GM18873 (cell line): ENCODE measurements at regions not wholly inside any gene's neighbourhood (a gene's known extent, or its start where the extent isn't known, plus 50 kb on each side); places are given as distances from the start of the nearest gene placed in this dataset.

ENCODE experiments used
- ATAC-seq: cut with Tn5 transposase; IDR thresholded peaks from one replicate; pipeline ENCODE4 v1.9.1; 2021; ENCODE audit warnings: mild to moderate bottlenecking, moderate library complexity, moderate number of reproducible peaks; ENCODE audit not compliant: unreplicated experiment, low FRiP score

DNA sequence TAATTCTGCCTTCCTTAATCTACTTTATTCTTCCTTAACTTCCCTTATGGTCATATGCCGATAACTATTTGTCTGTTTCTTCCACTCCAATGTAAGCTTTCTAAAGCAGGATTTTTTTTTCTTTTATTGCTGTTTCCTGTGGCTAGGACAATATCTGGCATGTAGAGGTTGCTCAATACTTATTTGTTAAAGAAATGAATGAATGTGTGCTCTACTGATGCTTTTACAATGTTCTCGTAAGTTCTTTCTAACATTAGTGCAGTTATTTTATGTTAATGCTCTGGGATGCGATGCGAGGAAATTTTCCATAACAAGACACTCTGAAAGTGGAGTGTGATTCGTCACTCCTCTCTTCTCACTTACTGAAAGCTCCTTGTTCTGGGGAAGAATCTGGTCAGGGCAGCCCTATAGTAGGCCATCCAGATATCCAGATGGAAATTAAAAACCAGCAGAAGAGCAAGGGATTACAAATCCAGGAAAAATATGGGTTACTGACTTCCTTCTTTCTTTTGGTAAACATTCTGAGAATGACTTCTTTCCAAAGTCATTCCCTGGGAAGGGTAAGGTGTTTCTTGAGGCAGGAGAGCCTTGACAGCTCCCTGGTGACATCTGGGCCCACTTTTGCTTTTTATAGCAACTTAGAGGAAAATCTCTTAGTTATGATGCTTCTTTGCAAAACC, 420.4 kb downstream of the PDCD6IP start:
- no peak for ATAC-seq

DNA sequence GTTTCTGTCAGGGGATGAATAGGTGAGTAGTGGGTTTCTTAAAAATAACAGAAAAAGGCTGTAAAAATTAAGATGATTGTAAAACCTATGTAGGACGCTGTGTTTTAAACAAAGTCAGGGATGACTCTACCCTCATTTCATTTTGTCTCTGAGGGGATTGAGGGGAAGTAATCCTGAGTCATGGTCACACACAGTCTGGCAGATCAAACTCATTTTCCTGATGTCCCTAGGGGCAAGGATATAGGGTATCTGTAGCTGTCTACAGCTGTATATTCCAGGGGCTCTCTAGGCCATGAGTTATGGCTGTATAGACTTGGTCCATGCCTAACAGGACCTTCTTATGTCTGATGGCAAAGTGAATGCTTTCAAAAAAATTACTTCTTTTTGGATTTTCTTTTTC, 421.1 kb downstream of the PDCD6IP start:
- ATAC-seq: no peak

DNA sequence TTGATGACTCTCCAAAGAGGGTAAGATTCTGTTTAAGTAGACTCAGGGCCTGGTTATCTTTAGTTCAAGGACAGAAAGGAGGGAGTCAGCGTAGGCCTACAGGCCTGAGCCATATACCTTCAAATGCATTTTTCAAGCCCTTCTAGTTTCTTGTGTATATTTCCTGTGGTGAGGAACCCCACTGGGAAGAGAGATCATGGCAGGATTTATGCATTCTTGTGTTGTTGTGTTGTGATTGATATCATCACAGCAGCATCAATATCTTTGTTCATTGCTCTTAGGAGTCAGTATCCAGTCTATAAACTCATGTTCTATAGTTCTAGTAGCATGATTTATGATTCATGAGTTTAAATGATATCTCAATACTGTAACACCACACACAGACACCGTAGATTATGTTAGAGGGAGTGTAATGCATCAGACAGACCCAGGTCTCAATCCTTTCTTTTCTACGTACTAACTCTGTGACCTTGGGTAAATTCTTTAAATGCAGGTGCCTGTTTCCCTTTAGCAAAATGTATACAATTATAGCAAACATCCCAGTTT, 427.5 kb downstream of the PDCD6IP start:
- ATAC-seq: no peak

DNA sequence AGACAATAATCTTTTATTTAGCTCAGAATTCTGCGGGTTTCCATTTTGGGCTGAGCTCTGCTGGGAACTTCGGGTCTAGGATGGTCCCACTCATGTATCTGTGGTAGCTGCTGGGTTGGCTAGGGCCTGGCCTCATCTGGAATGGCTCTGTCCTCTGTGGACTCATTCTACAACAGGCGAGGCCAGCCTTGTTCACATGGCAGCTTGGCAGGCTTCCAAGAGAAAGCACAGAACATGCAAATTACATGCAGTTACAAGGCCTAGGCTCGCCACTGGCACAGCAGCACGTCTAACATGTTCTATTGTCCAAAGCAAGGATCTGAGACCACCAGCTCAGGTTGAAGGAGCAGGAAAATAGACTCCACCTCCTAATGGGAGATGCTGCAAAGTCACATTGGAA, 431.4 kb downstream of the PDCD6IP start:
- ATAC-seq: no peak

DNA sequence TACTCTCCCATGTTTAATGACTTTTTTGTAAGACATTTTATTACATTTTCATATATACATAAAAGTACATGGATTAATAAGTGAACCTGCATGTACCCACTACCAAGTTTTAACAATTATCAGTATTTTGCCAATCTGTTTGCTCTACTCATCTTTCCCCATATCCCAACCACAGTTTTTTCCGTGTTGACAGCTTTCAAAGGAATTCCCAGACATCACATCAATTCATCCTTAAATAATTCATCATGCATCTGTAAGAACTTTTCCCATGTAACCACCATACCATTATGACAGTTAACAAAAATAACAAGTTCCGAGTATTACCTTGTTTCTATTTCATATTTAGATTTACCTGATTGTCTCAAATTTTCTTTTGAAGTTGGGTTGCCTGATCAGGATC, 436.7 kb downstream of the PDCD6IP start:
- ATAC-seq: no peak

DNA sequence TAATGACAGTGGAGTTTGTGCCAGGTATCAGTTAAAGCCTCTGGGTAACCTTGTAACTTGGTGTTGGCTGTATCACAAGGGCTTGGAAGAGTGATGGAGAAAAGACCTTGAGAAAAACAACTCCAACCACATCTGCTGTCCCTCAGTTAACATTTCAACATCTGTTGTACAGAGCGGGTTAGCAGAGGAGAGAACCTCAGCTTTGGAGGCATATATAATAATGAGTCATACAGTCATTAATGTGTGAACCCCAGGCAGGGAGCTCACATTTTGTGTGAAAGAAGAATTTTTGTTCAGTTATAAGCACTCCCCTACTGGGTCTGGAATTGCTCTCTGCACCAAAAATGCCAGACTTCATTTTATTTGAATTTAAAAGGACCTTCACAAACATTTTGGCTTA, 439.5 kb downstream of the PDCD6IP start:
- no peak for ATAC-seq

DNA sequence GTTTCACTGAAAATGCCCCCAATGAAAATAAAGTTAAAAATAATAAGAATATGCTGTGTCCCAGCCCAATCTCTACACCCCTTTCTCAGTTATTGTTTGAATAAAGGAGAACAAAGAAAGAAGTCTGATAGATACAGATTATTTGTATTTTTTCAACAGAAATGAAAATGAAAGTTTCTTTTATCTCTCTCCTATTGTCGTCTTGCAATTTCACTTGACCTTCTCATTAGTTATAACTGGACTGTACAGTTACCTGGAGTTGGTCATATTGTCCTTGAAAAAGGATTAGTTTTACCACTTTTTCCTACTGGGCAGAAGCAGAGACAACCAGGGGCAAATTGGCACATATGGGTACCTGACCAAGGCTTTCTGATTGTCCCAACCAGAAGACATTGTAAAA, 440.0 kb downstream of the PDCD6IP start:
- ATAC-seq: no peak

DNA sequence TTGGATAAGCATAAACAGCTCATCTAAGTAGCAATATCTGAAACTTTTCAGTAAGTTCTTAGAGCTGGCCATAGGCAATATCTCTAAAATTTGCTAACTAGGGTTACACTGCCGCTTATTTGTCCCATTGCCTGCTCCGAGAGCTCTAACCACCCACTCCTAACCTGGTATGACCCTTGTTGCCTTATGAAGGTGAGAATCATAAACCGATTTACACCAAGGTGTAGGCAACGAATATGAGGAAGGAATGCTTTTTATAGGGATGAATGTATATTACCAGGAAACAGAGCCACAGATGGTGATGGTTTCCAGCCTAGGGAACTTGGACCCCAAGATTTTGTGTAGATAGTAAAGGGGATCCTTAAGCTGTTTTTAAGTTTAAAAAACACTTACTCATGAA, 440.9 kb downstream of the PDCD6IP start:
- no peak for ATAC-seq

DNA sequence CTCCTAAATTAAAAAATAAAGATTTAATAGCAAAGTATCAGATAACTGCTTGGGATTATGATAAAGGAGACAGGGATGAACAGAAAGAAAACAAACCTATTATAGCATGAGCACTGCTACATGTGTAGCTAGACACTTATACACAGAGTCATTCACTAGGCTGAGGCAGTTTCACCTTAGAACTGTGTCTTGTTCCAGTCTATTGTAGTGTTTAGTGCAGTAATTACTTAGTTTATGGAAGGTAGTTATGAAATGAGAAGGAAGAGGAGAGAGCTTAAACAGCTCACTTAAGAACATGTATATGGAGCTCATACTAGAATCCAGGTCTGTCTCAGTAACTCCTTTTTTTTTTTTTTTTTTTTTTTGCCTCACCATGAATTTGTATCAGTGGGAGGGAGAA, 441.4 kb downstream of the PDCD6IP start:
- no peak for ATAC-seq

DNA sequence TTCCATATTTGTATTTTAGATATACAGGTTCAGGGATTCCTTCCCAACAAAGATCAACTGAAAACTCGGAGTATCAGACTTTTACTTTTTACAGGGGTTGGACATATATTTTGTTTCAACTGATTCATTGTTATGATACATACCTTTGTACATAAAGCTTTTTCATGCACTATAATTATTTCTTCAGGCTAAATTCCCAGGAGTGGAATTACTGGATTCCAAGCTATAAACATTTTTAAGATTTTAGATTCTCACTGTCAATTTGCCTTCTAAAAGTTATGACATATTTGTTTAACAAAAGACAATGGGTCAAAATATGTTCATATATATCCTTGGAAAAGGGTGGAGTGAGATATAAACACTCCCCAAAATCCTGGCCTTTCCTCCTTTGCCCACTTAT, 449.0 kb downstream of the PDCD6IP start:
- no peak for ATAC-seq

DNA sequence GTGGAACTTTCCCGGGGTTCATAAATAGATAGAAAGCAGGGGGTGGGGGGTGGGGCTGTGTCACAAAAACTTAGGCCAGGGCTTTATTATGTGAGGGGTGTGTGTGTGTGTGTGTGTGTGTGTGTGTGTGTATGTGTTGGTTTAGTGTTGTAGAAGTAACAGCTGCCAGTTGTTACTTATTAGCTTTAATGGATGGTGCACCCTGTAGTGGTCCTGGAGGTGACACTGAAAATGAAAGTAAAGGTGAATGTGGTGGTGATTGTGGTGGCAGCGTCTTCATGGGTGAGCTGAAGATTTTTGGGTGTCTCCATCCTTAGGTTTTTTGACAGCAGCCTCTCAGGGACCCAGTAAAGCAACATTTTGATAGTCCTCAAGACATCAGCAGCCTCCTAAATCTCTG, 449.9 kb downstream of the PDCD6IP start:
- ATAC-seq: peak; percentile 97

DNA sequence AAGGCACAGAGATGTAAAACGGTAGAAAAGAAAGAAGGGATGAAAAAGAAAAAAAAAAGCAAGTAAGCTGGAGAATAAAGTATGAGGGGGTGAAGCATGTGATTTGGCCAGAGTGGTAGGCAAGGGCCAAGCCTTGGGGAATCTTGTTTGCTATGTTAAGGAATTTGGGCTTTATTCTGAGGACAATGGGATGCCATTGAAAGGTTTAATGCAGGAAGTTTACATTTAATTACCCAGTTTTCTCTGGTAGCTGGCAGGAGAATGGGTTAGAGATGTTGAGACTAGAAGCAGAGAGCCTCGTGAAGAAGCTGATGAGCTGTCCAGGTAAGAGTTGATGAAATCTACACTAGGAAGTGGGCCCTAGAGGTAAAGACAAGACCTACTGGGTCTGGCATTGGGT, 455.9 kb downstream of the PDCD6IP start:
- ATAC-seq: no peak

DNA sequence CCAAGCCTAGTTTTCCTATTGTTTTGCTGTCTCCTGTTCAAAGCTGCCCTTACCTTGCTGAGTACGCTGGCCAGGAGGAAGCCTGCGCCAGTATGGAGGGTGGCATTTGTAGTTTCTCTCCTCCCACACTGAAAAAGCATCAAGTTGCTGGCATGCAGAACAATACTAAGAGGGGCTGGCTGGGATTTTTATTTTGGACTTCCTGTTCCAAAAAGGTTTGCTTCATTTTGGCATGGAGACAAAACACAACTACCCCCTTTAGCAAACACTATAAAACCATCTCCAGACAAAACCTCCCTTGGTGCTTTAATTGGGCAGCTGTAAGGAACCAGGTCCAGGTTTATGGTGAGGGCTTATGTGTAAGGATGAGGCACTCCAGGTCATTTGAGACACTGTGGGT, 457.6 kb downstream of the PDCD6IP start:
- no peak for ATAC-seq

DNA sequence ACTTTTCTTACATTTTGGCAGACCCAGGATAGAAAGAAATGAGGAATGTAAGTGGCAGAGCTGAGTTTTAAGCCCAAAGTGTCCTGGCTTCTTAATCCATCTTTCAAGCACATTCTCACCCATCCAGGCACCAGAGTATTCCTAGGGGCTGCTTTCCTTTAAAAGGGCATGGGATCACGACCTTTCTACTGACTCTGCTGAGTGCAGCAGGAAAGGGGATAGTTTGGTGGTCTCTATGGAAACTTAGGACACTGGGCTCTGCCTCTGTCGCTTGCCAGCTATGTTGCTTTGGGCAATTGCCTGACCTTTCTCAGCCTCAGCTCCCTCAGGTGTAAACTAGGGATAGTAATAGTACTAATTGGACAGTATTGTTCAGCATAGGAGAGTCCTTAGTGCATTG, 458.4 kb downstream of the PDCD6IP start:
- no peak for ATAC-seq

DNA sequence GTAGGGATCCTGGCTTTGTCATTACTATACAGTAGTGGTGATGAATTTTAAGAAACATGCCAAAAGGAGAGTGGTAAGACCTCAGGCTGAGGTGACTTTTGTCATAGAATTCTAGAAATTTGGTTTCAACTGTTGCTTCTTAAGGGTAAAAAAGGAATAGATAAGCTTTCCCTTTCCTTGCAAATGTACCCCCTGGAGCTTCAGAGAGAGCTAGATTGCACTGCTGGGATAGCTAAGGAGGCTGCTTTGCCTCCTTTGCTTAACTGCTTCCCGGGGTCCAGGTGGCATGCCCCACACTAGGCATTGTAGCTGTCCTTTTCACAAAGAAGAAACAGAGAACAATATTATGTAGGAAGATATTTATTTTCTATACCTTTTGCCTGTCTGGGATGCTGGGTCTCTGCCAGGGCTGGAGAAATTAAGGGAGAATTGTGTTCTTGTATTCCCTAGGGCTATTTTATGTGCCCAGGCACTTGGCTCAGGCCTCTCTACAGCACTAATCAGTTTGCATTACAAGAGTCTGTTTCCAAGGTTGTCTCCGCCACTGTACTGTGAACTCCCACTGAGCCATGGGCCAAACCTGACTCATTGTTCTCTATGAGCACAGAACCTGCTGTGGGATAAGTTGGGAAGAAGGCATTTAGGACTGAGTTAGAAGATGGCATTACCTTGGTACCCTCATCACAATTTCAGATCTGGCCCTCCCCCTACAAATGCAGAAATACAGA, 460.0 kb downstream of the PDCD6IP start:
- ATAC-seq: no peak

DNA sequence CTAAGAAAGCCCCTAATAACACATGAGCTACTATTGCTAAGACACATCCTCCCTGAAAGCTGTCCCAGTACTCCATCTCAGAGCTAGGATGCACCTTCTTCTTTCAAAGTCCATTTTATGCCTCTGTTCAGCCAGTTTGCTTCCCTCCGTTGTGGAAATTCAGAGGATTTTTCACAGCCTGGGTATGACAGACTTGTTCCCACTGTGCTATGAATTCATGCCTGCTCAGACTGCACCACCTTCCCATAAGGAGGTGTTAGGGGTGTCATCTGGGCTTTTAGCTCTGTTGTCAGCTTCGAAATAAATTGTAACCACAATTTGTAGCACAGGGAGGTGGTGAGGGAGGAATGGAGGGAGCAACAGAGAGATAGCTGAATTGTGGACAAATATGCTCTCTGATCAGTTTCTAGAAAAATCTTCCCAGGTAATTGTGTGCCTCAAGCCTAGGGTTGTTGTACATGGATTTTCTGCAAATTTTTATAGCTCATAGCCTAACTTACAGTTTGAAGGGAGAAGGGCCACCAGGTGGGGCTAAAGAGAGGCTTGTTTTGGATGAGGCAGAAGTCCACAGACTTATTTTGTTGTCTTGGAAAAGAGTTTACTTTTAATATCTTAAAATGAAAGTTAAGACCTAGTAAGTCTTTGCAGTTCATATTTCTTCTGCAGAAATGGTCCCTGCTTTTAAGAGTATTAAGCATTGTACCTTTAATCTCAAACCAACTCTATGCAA, 462.0 kb downstream of the PDCD6IP start:
- ATAC-seq: no peak

DNA sequence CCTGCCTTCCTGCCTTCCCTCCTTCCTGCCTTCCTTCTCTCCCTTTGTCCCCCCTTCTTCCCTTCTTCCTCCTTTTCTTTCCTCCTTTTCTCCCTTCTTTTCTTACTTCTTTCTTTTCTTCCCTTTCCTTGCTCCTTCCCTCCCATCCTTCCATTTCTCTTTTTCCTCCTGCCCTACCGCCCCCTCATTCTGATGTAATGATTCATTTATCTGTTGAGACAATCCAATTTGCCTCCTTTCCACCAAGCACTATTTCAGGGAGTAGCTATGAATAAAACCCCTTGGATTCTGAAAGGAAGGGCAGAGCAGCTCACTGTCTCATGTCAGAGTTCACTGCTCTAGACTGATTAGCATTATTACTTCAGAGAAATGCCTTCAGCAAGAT, 462.6 kb downstream of the PDCD6IP start:
- ATAC-seq: no peak

DNA sequence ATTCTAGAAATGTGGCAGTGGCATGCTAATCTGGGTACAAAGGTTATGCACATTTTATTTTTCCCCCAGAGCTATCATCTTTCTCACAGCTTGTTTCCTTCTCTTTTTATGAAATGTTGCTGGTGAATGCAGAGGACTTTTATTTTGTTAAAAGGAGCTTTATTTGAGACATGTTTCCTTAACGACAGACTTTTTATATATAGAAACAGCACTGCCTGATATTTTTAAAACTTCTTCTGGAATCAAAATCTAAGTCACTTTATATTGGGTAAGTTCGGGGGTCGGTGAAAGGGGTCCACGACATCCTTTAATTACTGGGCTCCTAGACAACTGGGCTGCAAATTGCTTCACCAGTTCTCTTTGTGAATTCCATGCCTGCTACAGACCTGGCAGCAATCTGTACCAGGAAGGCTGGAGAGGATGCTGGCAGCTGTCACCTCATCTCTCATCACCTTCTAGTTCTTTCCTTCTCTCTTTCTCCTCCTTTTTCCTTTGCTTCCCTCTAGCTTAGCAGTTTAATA, 464.7 kb downstream of the PDCD6IP start:
- no peak for ATAC-seq

DNA sequence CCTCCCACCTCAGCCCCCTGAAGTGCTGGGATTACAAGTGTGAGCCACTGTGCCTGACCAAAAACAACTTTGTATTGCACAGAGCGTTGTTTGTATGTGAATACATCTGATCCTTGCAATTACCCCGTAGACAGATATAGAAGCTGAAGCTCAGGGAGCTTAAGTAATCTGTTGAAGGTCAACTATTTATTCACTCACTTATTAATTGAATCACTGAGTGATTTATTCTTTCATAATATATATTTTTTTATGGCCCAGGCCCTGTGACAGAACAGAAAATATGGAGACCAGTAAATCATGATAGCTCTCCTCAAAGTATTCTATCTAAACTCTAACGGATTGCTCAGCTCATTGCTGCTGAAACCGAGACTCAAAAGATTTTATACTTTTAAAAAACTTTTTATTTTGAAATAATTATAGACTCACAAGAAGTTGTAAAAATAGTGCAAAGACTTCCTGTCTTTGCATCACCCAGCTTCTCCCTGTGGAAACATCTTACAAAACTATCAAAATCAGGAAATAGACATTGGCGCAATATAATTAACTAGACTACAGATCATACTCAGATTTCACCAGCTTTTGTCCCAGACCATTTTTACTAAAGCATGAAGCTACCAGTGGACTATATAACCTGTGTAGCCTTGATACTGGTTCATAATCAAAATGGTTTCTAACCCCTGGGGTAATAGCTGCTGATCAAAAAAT, 466.1 kb downstream of the PDCD6IP start:
- no peak for ATAC-seq

DNA sequence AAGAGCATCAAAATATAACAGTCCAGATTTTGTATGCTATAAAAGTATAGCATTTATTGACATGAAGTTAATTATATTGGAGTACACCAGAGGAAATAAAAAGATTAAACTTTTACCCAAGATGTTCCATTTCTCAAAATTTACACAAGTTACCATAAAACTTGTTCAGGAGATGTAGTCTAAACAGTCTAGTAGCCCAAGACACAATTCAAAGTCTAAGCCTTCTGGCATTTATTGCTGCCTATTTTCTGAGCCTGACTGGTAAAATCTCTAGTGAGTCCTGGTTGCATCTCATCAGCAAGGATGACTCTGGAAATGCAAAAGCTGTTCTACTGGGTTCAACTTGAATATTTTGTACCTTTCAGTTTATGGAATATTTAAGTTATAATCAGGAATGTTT, 468.7 kb downstream of the PDCD6IP start:
- no peak for ATAC-seq
